ENCODE measurements at regions not wholly inside any gene's neighbourhood (a gene's known extent, or its start where the extent isn't known, plus 50 kb on each side); places are given as distances from the start of the nearest gene placed in this dataset.
"Not testable (repeated sequence)": the region's sequence is repeated elsewhere in the genome, so short reads cannot be mapped to it uniquely, and the experiment has no call there.

DNA sequence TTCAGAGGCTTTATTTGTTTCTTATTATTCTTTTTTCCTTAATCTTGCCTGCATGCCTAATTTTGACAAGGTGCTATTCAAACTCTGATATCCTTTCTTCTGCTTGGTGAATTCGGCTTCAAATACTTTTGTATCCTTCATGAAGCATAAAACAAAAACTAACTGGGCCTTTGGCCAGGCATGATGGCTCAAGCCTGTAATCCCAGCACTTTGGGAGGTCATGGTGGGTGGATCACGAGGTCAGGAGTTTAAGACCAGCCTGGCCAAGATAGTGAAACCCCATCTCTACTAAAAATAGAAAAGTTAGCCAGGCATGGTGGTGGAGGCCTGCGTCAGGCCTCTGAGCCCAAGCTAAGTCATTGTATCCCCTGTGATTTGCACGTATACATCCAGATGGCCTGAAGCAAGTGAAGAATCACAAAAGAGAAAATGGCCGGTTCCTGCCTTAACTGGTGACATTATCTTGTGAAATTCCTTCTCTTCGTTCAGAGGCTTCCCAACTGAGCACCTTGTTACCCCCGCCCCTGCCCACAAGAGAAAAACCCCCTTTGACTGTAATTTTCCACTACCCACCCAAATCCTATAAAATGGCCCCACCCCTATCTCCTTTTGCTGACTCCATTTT, 191.9 kb downstream of the ZNF486 start:
- TF ChIP-seq, protein P1, sequence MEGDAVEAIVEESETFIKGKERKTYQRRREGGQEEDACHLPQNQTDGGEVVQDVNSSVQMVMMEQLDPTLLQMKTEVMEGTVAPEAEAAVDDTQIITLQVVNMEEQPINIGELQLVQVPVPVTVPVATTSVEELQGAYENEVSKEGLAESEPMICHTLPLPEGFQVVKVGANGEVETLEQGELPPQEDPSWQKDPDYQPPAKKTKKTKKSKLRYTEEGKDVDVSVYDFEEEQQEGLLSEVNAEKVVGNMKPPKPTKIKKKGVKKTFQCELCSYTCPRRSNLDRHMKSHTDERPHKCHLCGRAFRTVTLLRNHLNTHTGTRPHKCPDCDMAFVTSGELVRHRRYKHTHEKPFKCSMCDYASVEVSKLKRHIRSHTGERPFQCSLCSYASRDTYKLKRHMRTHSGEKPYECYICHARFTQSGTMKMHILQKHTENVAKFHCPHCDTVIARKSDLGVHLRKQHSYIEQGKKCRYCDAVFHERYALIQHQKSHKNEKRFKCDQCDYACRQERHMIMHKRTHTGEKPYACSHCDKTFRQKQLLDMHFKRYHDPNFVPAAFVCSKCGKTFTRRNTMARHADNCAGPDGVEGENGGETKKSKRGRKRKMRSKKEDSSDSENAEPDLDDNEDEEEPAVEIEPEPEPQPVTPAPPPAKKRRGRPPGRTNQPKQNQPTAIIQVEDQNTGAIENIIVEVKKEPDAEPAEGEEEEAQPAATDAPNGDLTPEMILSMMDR (IDR thresholded peaks at IDR 0.05; ENCODE audit: borderline replicate concordance, extremely low read depth, low read length, poor library complexity, severe bottlenecking): not testable (repeated sequence)
- not testable (repeated sequence) for TF ChIP-seq EZH2 (IDR thresholded peaks at IDR 0.05; ENCODE audit: borderline replicate concordance, low read depth, low read length, severe bottlenecking)

Data from DND-41 (cell line).